ENCODE measurements at regions not wholly inside any gene's neighbourhood (a gene's known extent, or its start where the extent isn't known, plus 50 kb on each side); places are given as distances from the start of the nearest gene placed in this dataset.

DNA sequence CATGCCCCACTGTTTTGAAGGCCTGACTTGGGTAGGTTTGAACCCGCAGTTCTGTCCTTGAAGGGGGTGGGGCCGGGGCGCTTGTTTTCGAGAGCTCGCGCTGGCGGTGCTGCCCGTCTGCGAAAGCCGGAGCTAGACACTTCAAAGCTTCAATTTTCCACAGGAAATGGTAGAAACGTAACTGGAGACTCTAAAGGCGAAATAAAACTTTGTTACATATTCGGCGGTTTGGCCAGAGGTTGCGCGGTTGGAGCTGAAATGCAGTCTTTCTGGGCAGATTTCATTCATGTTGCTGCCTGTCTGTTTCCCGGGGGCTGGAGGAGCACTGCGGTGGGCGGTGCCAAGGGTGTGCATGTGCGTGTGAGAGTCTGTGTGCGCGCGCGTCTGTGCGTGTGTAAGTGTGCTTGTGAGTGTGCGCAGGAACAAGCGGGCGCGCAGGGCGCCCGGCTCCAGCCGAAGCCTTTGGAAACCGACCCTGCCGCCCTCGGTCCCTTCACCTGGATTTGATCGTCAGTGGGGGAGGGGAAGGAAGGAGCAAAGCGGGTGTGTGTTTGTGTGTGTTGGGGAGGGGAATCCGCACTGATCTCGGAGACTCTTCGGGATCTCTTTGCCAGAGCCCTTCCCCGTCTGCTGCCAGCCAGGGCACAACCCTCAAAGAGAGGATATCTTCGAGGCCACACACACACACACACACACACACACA is 227.7 kb upstream of the CRY1 start:
- DNase-seq (ENCODE audit: low spot score): no peak

DNA sequence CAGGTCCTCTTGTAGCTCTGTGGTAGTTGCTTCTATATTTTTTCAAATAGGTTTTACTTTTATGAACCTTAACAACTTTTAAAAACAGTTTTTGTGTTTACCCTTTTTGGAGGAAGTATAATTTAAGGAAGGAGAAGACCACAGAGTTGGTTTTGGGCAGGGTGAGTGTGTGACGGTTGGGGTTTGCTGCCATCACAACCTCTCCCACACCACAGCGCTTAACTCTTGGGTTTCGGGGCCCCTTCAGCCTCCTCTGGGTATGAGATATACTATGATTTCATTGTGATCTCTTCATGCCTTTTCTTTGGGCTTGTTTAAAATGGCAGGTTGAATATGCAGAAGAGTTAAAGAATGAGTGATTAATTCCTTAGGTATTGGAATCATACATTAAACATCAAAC is 228.7 kb upstream of the CRY1 start:
- DNase-seq (ENCODE audit: low spot score): no peak

DNA sequence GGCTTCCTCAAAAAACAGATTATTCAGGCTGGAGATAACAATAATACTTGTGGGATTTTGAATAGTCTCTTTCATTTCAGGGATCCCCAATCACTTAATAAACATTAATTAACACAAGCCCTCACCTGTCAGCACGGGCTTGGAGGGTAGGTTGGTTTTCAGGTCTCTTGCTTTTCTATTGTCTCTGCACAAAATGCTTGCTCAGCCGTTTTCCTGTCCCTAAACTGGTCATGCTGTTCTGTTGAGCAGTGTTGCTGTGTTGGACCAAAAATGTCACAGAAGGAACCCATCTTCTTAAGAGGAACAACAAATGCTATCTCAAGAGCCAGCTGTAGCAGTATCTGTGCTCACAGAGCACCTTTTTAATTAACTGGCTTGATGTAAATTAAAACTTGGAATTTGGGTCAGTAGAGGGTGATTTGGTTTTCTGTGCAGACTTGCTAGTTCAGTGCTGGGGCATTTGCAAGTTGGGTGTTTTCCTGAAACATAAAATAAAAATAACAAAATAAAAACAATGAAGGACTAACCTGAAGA is 231.8 kb upstream of the CRY1 start:
- DNase-seq (ENCODE audit: low spot score): no peak

DNA sequence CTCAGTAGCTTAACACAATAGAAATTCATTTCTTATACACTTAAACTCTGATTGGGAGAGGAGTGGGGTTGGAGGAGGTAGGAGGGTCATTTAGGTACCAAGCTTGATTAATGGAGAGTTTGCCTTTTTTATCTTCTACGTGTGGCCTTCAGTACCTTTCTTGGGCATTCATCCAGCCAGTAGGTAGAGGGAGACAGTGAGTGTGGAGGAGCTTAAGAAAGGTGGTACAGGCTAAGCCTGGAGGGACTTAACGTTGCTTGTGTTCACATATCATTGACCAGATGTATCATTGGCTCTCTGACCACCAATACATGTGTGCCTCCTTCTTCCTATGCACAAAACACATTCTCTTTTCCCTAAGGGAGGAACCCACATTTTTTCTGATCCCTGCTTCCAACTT is 232.9 kb upstream of the CRY1 start:
- DNase-seq (ENCODE audit: low spot score): no peak

DNA sequence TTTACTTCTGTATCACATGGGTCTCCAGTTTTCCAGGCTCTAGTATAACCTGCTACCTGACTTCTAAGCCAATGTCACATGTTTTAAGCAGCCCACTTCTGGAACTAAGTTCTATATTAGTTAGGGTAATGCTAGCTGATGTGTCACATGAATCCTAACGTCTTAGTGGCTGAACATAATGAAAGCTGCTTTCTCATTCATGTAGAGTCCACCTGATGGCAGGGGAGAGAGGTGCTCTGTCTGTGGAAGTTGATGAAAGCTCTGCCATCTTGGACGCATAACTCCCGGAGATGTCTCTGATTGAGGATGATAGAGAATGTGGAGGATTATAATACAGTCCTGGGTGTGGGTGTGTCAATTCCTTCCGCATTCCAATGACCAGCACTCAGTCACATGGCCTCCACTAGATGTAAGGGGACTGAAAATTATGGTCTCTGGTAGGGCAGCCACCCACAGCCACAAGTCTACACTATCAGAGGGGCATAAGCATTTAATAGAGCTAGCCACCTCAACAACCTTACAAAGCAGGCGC is 234.4 kb upstream of the CRY1 start:
- no peak for DNase-seq (ENCODE audit: low spot score)

DNA sequence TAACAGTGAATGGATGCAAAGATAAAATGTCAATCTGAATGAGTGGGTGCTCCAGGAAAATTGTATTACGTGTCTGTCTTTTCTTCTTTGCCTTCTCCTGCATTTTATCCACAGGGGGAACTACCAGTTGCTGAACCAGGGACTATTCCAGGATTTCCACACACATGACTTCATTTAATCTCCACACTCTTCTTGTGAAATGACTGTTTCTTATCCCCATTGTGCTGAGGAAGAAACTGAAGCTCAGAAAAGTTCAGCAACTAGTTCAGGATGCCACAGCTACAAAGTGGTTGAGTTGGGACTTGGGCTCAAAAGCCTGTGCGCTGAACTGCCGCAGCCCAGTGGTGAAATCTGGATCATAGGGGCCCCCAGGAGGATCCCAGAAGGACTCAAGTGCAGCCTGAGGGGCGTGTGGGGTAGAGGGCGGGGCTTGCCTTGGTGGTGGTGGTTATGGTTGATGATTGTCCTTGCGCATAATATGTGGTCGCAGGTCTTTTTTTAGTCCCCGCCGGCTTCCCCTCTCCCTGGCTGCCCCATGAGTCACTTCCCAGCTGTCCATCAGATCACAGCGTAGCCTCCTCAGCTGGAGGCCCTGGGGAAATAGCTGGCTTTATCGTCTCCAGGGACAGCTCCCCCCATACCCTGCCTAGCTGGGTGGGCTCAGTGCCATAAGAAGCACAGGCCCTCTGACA is 235.2 kb upstream of the CRY1 start:
- DNase-seq (ENCODE audit: low spot score): no peak

DNA sequence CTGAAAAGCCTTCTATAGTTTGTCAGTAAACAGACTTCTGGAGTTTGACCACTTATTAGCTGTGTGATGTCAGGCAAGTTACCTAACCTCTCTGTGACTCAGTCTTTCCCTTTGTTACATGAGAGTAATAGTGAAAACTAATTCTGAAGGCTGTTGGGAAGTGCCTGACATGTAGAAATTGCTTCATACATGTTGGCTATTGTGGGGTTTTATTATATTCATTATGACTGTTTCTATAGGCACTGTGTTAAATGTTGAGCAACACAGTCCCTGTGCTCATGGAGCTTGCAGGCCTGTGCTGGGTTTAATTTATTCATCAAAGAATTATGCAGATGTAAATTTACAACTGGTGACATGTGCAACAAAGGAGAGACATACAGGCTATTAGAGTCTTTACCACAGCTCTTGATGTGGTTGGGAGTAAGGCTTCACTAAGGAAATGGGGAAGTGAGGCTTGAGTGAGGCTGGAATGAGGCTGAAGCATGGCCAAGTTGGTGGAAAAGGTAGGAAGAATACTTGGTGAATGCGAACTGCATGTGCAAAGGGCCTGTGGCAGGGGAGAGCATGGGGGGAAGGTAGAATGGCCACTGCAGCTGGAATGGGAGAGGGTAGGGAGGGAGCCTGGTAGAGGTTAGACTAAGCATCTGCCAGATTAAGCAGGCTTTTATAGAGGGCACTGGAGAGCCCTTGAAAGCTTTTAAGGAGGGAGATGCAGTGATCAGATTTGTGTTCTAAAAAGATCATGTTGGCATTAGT is 236.4 kb upstream of the CRY1 start:
- no peak for DNase-seq (ENCODE audit: low spot score)

DNA sequence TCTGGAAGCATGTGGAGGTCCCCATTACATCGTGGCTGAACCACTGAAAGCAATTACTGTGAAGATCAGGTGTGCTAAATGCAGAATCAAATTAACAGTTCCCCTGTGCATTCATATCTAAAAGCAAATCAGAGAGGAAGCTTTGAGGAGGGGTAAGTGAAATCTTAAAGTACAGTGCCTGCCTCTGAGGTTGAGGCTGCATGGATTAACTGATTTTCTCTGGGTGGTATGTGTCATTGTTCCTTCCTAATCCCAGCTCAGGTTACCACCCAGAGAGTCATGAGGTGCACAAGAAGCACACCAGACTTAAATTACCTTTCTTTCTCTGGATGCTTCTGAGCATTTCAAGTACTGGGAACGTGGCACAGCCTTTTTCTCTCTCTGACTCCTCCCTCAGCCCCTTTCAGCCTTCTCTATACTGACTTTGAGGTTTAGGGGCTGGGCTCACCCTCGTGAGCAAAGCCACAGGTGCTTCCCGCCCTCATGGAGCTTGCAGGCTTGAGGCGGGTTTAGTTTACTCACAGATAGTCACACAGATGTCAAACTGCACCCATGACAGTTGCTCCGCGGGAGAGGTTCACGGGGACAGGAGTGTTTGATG is 237.6 kb upstream of the CRY1 start:
- DNase-seq (ENCODE audit: low spot score): no peak

DNA sequence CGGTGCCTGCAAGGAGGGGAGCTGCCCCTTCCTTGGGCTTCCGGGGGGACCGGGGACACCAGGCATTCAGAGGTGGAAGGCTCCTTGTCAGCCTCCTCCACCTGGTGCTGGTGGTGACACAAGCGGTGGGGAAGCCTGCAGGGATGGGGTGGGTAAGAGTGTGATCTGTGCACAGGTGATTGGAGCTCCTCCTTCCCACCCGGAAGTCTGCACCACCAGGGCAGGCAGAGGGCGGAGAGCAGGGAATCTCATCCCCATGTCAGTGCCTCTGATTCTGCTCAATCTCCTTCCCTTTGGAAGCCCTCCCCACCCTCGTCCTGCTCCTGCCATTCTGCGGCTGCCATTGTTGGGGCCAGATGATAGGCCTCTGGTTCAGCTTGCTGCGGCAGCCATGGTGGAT is 238.1 kb upstream of the CRY1 start:
- DNase-seq (ENCODE audit: low spot score): no peak

DNA sequence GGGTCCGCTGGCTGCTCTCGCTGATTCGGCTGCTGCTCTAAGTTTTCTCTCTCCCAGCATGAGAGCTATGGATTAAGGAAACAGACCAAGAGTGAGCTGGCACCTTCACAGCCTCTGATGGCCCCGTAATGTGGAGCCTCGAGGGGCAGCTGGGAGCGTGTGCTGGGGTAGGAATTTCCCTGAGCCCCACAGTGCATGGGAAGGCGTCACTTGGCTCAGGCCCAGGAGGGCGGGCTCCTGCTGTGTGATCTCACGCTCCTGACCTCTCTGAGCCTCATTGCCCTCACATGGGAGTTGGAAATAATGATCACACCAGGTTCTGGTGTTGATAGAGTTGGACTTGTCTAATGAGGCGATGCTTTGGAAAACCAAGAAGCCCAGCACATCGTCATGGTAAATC is 238.6 kb upstream of the CRY1 start:
- DNase-seq (ENCODE audit: low spot score): no peak

DNA sequence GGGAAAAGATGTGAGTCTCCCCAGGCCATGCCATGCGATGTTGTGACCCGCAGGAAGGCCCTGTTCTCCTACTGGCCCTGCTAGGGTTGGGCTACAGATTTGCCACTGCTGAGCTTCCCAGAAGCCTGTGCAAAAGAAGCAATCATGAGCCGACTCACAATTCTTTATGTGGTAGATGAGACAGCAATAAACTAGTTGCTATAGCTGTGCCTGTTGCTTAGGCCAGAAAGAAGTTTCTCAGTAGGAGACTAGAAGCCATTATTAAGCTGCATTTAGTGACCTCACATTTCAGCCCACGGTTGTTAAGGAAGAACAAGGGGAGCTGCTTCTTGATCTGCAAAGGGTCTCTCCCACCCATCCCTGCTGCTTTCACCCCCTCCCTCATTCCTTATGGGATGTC is 239.4 kb upstream of the CRY1 start:
- DNase-seq (ENCODE audit: low spot score): no peak

DNA sequence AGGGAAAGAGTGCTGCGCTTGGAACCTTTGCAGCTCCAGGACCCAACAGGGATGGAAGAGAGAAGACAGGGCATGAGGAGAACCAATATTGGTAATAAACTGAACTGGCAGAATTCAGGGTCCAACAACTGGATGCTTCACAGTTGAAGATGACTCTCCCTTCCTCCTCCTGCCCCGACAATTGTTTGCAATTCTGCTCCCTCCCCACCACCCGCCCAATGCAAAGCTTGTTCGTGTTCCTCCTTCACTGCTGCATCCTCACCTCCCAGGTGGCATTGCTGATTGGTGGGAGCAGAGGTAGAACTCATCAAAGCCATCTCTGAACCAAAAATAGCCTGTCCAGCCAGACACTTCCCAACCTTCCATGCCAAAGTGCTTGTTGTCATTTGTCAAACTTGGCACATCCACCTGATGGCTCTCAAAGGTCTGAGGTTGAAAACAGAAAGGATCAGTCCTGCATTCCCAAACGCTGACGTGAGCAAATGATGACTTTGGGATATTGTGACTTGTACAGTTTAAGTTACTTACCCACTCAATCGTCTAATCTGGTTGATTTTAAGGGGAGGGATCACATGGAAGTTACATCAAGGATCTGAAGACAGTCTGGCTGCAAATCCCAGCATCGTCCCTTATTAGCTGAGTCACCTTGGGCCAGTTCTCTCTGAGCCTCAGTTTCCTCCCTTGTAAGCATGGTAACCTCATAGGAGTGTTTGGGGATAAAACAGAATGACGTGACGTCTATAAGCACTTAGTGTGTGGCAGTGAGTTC is 242.6 kb upstream of the CRY1 start:
- DNase-seq (ENCODE audit: low spot score): no peak

DNA sequence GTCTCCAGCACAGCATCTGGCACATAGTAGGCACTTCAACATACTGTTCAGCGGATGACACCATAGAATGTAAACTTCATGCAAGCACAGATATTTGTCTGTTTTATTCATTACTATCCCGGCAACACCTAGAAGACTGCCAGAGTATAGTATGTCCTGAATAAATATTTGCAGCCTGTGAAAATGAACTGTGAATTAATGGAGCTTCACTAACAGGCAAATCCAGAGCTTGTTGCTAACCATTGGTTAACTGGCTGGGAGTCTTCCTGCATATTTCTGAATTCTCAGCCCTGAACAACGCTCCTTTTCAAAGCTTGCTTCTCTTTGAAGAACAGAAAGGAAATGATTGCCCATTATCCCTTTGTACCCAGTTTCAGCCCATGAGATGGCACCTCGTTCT is 243.3 kb upstream of the CRY1 start:
- DNase-seq (ENCODE audit: low spot score): no peak

DNA sequence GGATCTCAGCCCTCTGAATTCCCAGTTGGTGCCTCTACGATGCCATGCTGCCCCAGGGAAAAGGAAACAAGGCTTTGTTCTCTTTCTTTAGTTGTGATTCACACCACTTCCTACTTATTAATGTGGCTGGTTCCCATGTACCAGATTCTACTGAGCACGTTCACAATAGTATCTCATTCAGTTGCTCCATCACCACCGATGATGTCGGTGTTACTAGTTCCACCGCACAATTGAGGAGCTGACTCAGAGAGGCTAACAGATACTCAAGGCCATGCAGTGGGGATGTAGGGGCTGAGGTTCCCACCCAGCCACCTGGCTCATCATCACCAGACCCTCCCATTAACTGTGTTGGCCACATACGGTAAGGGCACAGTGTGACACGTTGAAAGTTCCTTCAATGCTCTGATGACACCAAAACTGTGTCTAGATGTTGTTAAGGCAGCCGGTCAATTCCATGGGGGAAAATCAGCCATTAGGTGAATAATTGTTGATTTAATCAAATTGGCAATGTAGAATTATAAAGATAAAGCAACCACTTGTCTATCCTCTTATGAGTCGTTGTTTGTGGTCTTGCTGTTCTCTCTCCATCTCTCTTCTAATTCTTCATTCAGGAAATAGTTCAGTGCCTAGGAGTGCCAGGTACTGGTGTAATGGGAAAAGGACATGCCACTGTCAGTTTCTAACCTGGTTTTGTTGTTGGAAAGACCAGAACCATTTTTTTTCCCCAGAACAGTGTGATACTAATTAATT is 244.2 kb upstream of the CRY1 start:
- DNase-seq (ENCODE audit: low spot score): no peak

DNA sequence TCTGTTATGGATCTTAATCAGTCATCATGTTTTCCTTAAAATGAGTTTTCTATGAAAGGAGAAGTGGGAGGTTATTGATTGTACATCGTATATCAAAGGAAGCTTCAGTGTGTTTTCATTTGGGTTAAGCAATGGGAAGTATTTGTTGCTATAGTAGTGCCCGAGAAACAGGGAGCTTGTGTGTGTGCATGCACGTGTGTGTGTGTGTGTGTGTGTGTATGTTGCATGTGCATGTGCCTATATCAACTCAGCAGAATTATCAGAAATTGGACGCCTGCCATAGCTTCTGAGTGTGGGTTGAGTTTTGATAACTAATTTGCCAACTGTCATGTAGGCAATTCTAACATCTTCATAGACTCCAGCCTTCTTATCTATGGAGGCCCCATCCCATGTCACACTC is 246.1 kb upstream of the CRY1 start:
- DNase-seq (ENCODE audit: low spot score): no peak

DNA sequence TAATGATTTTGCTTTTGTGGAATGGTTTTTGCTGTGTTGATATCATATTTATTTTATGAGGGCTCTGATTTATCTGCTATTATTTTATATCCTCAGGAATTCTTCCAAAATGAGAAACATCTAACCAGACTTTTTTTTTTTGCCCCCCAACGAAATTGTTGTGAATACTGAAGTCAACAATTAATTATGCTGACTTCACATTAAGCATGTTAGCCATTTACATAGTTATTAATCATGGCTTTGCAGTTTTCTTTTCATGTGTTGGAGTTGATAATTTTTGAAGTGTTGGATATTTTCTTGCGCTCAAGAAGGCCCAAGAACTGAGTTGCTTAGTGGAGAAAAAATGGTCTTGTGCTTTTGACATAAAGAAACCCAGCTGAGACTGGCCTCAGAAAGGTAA is 246.6 kb upstream of the CRY1 start:
- DNase-seq (ENCODE audit: low spot score): no peak

DNA sequence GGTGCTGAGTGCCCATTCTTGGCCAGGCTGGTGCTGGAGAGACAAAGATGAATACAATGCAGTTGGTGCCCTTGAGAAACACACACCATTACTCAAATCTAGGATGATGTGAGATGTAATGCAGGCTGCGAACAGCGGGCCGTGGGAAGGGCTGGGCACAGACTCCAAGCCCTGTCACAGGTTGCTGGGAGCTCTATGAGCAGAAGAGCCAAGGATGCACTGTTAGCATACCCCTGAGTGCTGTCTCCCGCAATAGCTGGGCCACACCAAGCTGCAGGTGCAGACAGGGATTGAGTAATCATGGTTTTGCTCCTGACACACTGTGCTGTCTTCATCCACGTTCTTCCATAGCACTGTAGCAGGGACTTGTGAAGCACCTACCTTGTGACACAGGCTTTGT is 247.5 kb upstream of the CRY1 start:
- no peak for DNase-seq (ENCODE audit: low spot score)

DNA sequence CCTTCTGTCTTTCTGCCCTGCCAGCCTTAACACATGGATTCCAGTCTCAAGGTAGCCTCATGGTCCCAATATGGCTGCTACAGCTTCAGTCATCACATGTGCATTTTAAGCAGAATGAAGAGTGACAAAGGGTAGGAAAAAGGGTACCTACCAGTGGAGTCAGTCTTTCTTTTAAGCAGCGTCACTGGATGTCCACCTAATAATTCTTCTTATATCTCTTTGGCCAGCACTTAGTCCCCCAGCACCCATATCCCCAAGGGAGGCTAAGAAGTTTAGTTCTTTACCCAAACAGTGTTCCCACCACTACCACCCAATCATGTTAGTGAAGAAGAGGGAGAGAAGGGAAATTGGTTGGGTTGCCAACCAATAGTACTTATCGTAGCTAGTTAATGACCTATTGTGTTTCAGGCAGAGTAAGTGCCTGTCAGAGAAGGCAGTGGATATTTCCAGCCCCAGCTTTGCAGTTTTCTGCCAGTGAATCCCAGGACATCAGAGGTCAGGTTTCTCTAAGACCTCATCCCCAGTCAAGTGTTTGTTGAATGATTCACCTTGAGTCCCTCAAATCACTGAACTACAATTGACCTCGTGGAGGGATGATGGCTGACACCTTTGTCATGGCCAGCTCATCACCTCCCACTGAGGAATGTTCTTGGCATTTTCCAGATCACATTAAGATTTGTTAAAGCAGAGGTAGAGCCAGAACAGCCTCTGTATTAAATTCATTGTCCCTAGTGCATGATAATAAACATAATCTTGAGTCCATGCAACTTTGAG is 250.9 kb upstream of the CRY1 start:
- DNase-seq (ENCODE audit: low spot score): no peak

DNA sequence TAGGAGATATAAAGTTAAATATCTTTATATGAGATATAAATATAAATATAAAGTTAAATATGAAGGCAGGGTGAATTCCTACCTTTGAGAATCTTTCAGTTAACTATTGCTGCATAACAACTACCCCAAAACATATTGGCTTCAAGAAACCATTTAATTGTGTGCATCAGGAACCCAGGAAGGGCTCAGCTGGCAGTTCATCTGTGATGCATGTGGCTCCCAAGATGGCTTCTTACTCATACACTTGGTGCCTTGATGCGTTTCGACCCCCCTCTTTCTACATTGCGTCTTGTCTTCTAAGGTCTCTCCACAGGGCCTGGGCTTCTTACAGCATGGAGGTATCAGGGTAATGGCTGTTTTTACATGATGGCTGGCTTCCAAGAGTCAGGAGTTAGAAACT is 253.9 kb upstream of the CRY1 start:
- no peak for DNase-seq (ENCODE audit: low spot score)

All from NAMALWA (cell line).